HEK293T (cell line): ENCODE measurements at regions not wholly inside any gene's neighbourhood (a gene's known extent, or its start where the extent isn't known, plus 50 kb on each side); places are given as distances from the start of the nearest gene placed in this dataset.

Experiments
- CTBP1 ChIP-seq: fragments of 450-650 bp; IDR thresholded peaks from 2 replicates; pipeline ENCODE4 v1.6.1; 2016; ENCODE audit warnings: borderline replicate concordance
- FOXA1 ChIP-seq: fragments of 450-650 bp; IDR thresholded peaks from 2 replicates; pipeline ENCODE4 v1.6.1; 2016; ENCODE audit warnings: mild to moderate bottlenecking
- FOXK2 ChIP-seq: fragments of 450-650 bp; IDR thresholded peaks from 2 replicates; pipeline ENCODE4 v1.6.1; 2016; ENCODE audit warnings: mild to moderate bottlenecking
- FOXM1 ChIP-seq: fragments of 450-650 bp; IDR thresholded peaks from 2 replicates; pipeline ENCODE4 v1.6.1; 2017; ENCODE audit warnings: mild to moderate bottlenecking, borderline replicate concordance
- HDGF ChIP-seq: fragments of 450-650 bp; IDR thresholded peaks from 2 replicates; pipeline ENCODE4 v1.6.1; 2017; ENCODE audit warnings: antibody characterized with exemption, borderline replicate concordance
- SP1 ChIP-seq: fragments of 450-650 bp; IDR thresholded peaks from 2 replicates; pipeline ENCODE4 v1.6.1; 2017
- SUZ12 ChIP-seq: fragments of 450-650 bp; IDR thresholded peaks from 2 replicates; pipeline ENCODE4 v1.6.1; 2016; ENCODE audit warnings: mild to moderate bottlenecking

DNA sequence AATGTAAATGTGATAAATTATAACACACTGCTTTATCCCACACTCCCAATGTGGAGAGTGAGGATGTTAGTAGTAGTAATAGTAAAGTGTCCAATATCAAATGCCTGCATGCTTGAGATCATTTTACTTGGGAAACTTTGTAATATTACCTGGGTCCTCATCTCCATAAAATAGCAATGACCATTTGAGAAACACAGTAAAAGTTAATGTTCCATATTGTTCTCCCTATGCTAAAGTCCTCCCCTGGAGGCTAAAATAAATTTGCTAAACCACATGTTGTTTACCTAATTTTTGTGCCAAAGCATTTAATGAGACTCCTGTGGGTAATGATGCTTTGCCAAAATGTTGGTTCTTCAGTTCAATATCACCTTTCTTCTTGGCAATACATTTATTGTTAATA lies 291.2 kb downstream of the CDH10 start:
- no peak for TF ChIP-seq SP1
- no peak for TF ChIP-seq CTBP1
- no peak for TF ChIP-seq SUZ12
- TF ChIP-seq FOXK2 = no peak
- no peak for TF ChIP-seq FOXM1
- no peak for TF ChIP-seq HDGF
- TF ChIP-seq FOXA1 = no peak
